HG02852 (cell line): ENCODE measurements at regions not wholly inside any gene's neighbourhood (a gene's known extent, or its start where the extent isn't known, plus 50 kb on each side); places are given as distances from the start of the nearest gene placed in this dataset.
"Not testable (repeated sequence)": the region's sequence is repeated elsewhere in the genome, so short reads cannot be mapped to it uniquely, and the experiment has no call there.

Experiments used
- ATAC-seq: cut with Tn5 transposase; IDR thresholded peaks from one replicate; pipeline ENCODE4 v1.9.1; 2021; ENCODE audit warnings: mild to moderate bottlenecking, moderate library complexity; ENCODE audit not compliant: unreplicated experiment

- no peak for ATAC-seq
Measured at GRCh38 chr5:125064621-125065438, 318.4 kb upstream of the ZNF608 start.

- ATAC-seq = no peak
Measured at GRCh38 chr5:125065741-125066140, 319.3 kb upstream of the ZNF608 start.

- no peak for ATAC-seq
Measured at GRCh38 chr5:125070961-125071360, 324.5 kb upstream of the ZNF608 start.

GRCh38 chr5:125073090-125073489 lies 326.7 kb upstream of the ZNF608 start:
- no peak for ATAC-seq

DNA sequence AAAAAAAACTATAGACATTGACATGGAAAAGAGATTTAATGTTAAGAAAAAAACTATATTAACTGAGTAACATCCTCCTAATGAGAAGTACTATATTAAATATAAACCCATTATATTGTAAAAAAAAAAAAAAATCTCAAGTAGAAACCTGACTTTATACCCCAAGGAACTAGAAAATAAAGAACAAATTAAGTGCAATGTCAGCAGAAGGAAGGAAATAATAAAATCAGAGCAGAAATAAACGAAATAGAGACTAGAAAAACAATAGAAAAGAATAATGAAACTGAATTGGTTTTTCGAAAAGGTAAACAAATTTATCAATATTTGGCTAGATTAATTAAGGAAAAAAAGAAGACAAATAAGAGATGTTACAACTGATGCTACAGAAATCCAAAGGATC lies 329.1 kb upstream of the ZNF608 start:
- no peak for ATAC-seq

DNA sequence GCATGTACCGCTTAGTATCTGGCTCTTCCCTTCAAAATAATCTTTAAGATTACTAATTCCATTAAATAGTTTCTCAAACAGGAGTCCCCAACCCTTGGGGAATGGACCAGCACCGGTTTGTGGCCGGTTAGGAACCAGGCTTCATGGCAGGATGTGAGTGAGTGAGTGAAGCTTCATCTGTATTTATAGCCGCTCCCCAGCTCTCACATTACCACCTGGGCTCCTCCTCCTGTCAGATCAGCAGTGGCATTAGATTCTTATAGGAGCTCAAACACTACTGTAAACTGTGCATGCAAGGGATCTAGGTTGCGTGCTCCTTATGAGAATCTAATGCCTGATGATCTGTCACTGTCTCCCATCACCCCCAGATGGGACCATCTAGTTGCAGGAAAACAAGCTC lies 332.6 kb upstream of the ZNF608 start:
- not testable (repeated sequence) for ATAC-seq

GRCh38 chr5:125081101-125081500 lies 334.7 kb upstream of the ZNF608 start:
- no peak for ATAC-seq

- no peak for ATAC-seq
Measured at GRCh38 chr5:125083981-125084380, 337.5 kb upstream of the ZNF608 start.

- ATAC-seq = no peak
Measured at GRCh38 chr5:125085797-125086505, 339.5 kb upstream of the ZNF608 start.

GRCh38 chr5:125088522-125089105 lies 342.2 kb upstream of the ZNF608 start:
- ATAC-seq = no peak

GRCh38 chr5:125092138-125092537 lies 345.7 kb upstream of the ZNF608 start:
- ATAC-seq = not testable (repeated sequence)

DNA sequence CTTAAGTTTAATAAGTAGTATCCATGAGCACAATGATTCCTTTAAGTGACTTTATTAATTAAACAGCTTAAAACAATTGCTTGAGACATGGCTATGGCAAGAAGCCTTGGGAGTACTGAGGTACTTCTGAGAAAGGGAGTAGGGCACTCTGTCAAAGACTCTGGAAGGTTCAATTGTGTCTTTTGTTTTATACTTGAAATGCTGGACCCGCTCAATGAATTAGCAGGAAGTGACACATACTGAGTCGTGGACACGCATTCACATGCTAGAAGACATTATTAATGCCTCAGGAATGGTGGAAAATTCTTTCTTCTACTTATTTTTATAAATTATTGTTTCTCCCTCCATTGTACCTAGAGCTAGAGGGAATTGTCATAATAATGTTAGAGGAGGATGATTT lies 347.3 kb upstream of the ZNF608 start:
- no peak for ATAC-seq

DNA sequence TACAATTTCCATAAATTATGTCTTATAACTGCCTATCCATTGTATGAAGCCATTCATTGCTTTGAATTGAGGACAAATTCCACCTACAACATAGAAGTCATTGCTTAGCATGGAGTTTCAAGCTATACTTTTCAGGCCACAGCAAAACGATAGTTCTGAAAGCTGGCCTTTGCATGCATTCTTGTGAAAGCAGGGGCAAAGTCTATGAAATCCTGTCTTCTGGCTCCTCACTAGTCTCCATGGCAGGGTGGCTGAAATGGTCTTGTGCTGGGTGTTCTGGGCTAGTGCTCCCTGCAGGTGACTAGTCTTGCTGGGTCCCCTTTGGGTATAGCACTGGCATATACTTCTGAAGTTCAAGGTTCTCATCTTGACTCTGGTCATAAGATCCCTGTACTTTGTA lies 353.9 kb upstream of the ZNF608 start:
- no peak for ATAC-seq

DNA sequence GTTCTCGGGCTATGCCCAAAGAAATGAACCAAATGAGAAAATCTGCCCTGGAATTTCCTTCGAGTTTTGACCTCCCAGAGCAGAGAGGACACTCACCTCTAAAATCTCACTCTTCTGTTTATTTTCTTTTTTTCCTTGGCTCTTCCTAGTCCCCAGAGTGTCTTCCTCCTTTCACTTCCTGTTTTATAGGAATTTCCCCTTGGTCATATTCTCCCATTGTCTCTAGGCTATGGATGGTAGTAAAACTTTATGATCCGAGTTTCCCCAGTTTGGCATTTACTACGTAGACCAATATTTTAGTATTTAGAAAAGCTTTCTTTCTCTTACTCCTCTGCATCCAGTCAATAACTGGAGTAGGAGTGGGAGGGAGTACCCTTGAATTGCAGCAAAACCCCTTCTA lies 354.5 kb upstream of the ZNF608 start:
- no peak for ATAC-seq

DNA sequence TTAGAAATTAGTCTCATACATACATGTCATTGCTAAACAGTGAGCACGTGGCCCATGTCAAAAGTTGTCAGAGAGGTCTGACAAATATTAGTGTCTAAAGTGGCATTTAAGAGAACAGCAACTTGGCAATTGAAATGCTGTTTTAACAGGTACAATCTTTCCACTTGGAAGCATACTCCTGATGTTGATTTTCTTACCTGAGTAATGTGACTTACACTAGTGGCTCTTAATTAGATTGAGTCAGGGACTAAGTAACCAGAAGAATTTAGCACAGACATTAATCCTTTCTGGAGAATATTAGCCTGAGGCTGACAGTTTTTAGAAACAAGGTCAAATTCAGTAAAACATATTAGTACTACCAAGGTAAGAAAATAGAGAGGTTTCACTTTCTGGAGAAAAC lies 357.0 kb upstream of the ZNF608 start:
- ATAC-seq = no peak

GRCh38 chr5:125106271-125106670 lies 359.8 kb upstream of the ZNF608 start:
- ATAC-seq = no peak

GRCh38 chr5:125106881-125107280 lies 360.4 kb upstream of the ZNF608 start:
- ATAC-seq = no peak

DNA sequence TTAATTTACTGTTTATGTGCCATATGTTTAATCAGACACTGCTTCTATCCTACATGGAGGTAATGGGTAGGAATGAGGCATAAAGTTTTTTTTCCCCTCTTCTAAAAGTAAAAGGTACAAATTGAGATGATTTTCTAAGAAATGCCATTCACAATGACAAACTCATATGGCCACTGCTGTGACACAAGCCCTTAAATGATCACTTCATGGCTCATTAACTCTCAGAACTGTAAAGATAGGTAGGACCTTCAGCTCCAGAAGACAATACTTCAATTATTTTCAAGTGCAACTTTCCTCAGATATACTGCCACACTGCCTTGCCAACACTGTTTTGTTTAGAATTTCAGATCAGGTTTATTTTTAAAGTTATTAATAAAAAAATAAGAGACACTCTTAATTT lies 362.9 kb upstream of the ZNF608 start:
- no peak for ATAC-seq

GRCh38 chr5:125109816-125110215 lies 363.4 kb upstream of the ZNF608 start:
- ATAC-seq = no peak

GRCh38 chr5:125112196-125112595 lies 365.8 kb upstream of the ZNF608 start:
- ATAC-seq = no peak

DNA sequence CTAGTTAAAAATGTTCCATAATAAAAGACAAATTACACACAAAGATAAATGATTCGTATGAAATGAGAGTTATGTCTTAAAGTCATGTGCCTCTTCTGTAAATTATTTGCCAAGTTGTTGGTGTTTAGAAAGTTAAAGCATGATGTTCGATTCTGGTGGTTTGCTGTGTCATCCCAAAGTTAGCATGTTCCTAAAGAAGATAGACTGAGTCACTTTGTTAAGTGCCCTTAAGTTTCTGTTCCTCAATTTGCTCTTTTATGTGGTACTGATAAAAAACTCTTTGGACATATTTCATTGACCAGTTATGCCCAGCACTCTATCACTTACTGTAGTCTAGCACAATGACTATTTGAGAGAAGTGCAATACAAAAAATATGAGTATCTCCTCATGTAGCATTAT lies 366.9 kb upstream of the ZNF608 start:
- ATAC-seq = no peak

- ATAC-seq = no peak
Measured at GRCh38 chr5:125115195-125115525, 368.7 kb upstream of the ZNF608 start.
